CD4-positive, alpha-beta T cell (primary cell): ENCODE measurements at regions not wholly inside any gene's neighbourhood (a gene's known extent, or its start where the extent isn't known, plus 50 kb on each side); places are given as distances from the start of the nearest gene placed in this dataset.

ENCODE experiments used
- ATAC-seq: fragments of 200-7000 bp; cut with Tn5 transposase; one replicate; pipeline ENCODE4 v1.10.0; 2022; ENCODE audit warnings: mild to moderate bottlenecking; ENCODE audit not compliant: poor library complexity
- CTCF ChIA-PET: fragments of 350-600 bp; sonication (Branson Sonifier 250); formaldehyde crosslinking; loops from one replicate; lab custom pipeline; 2021; ENCODE audit warnings: antibody characterized with exemption, inconsistent platforms; lab: Charles Lee
- POLR2A ChIA-PET: fragments of 350-600 bp; sonication (Branson Sonifier 250); formaldehyde crosslinking; loops from one replicate; lab custom pipeline; 2021; ENCODE audit warnings: antibody characterized with exemption, inconsistent platforms; lab: Charles Lee
- DNase-seq, 14 experiments: peaks; one replicate each; pipeline ENCODE4 v3.0.0-alpha.2; 2013 to 2020; ENCODE audit warnings: mixed read lengths in 2 of 14
- H3K27ac ChIP-seq, 2 donors: one replicate each; pipeline versions ENCODE4 v1.5.1 to v1.7.0; 2013; ENCODE audit warnings: low read length in 2 of 2, low read depth in 1 of 2, mild to moderate bottlenecking in 1 of 2
- H3K27me3 ChIP-seq, 2 experiments: 1 replicate in 1 of 2; 2 replicates in 1 of 2; pipeline versions ENCODE4 v1.6.1 to v1.7.0; 2013; ENCODE audit warnings: low read length in 2 of 2, control low read depth in 1 of 2, mild to moderate bottlenecking in 1 of 2, moderate library complexity in 1 of 2; ENCODE audit not compliant: insufficient read depth in 2 of 2, control insufficient read depth in 1 of 2
- H3K36me3 ChIP-seq: one replicate; pipeline ENCODE4 v1.6.1; 2013; ENCODE audit warnings: low read length, control low read depth; ENCODE audit not compliant: insufficient read depth
- H3K4me1 ChIP-seq: one replicate; pipeline ENCODE4 v1.6.1; 2013; ENCODE audit warnings: low read length, control low read depth; ENCODE audit not compliant: insufficient read depth
- H3K4me3 ChIP-seq: one replicate; pipeline ENCODE4 v1.5.1; 2013; ENCODE audit warnings: mild to moderate bottlenecking, low read length, moderate library complexity
- H3K9me3 ChIP-seq, 2 experiments: 1 replicate in 1 of 2; 2 replicates in 1 of 2; pipeline versions ENCODE4 v1.6.1 to v1.7.0; 2013; ENCODE audit warnings: low read length in 2 of 2, mild to moderate bottlenecking in 2 of 2, control low read depth in 1 of 2, moderate library complexity in 1 of 2; ENCODE audit not compliant: control insufficient read depth in 1 of 2, insufficient read depth in 1 of 2
- H3K27ac Mint-ChIP-seq: one replicate; pipeline ENCODE4 v1.8.0; 2020; ENCODE audit warnings: mixed read lengths
- H3K27me3 Mint-ChIP-seq: one replicate; pipeline ENCODE4 v1.8.0; 2021; ENCODE audit warnings: mixed read lengths
- H3K36me3 Mint-ChIP-seq: one replicate; pipeline ENCODE4 v1.8.0; 2021; ENCODE audit warnings: low read depth, mixed read lengths
- H3K4me1 Mint-ChIP-seq: one replicate; pipeline ENCODE4 v1.8.0; 2021; ENCODE audit warnings: low read depth, mixed read lengths
- H3K4me3 Mint-ChIP-seq: one replicate; pipeline ENCODE4 v1.8.0; 2020; ENCODE audit warnings: mild to moderate bottlenecking, mixed read lengths
- H3K9me3 Mint-ChIP-seq: one replicate; pipeline ENCODE4 v1.8.0; 2020; ENCODE audit warnings: mixed read lengths
- intact Hi-C, 2 experiments: fragments of 100-400 bp; cut with DNase I in 1 of 2; cut with micrococcal nuclease in 1 of 2; formaldehyde crosslinking; loops; one replicate each; pipeline versions ENCODE4 v1.15.1 to v1.9.0; 2023 to 2025; cut with DNase I, micrococcal nuclease
- TF ChIP-seq, protein P1 (sequence below): fragments of 200-600 bp; IDR thresholded peaks from one replicate; pipeline ENCODE4 v1.8.0; 2022; ENCODE audit warnings: antibody characterized with exemption, mild to moderate bottlenecking

DNA sequence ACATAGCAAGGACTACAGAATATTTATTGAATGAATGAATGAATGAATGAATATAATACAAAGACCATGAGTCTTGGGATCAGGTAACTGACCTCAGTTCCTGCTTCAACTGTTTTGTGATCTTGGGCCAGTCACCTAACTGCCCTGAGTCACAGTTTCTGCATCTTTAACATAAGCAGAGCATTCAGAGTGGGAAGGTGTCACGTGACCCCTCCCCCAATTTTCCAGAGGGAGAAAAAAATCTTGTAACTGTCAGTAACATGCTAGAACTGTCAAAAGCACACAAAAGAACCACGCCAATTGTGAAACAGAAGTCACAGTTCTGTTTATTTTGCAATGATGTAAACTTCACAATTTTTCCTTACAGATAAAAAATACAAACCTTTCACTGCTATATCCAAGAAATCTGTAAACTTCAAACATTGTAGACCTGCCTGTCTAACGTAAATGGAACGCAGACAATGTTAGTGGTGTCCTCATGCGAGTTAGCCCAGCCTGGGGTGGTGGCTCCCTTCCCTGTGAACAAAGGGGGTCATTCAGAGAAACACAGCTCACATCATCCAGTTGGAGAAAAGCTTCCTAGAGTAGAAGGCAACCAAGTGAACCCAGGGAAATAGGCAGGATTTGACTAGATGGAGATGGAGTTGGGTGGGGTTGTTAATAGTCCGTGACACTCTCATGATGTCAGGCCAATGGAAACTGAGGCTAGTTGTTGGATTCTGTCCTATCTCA, 211.8 kb upstream of the ZC3H12A start:
- Mint-ChIP-seq H3K9me3 (no peaks in the 10 kb centered on the region), H3K27me3 (peaks cover 51% of the 10 kb centered on the region), H3K4me1 (no peaks in the 10 kb centered on the region), H3K36me3 (no peaks in the 10 kb centered on the region), H3K4me3 (no peak overlapping the region), H3K27ac (no peak overlapping the region)
- CTCF ChIA-PET = no interaction called here
- Histone ChIP-seq H3K36me3 (no peaks in the 10 kb centered on the region), H3K4me3 (no peak overlapping the region), H3K9me3 (peaks cover 0 to 12% of the 10 kb centered on the region in 2 experiments), H3K4me1 (no peaks in the 10 kb centered on the region), H3K27me3 (peaks cover 8 to 13% of the 10 kb centered on the region in 2 experiments), H3K27ac (no peak overlapping the region)
- no peak for ATAC-seq
- TF ChIP-seq, protein P1, sequence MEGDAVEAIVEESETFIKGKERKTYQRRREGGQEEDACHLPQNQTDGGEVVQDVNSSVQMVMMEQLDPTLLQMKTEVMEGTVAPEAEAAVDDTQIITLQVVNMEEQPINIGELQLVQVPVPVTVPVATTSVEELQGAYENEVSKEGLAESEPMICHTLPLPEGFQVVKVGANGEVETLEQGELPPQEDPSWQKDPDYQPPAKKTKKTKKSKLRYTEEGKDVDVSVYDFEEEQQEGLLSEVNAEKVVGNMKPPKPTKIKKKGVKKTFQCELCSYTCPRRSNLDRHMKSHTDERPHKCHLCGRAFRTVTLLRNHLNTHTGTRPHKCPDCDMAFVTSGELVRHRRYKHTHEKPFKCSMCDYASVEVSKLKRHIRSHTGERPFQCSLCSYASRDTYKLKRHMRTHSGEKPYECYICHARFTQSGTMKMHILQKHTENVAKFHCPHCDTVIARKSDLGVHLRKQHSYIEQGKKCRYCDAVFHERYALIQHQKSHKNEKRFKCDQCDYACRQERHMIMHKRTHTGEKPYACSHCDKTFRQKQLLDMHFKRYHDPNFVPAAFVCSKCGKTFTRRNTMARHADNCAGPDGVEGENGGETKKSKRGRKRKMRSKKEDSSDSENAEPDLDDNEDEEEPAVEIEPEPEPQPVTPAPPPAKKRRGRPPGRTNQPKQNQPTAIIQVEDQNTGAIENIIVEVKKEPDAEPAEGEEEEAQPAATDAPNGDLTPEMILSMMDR = no peak
- intact Hi-C loops = no loop called here
- DNase-seq = no peak
- POLR2A ChIA-PET = no interaction called here

- H3K27me3 Mint-ChIP-seq = peaks cover 44% of the 10 kb centered on the region
- TF ChIP-seq, protein P1 = no peak
- Histone ChIP-seq H3K36me3 (no peaks in the 10 kb centered on the region), H3K9me3 (no peaks in the 10 kb centered on the region), H3K4me3 (no peak overlapping the region), H3K4me1 (no peaks in the 10 kb centered on the region), H3K27ac (no peak overlapping the region), H3K27me3 (peaks cover 7% of the 10 kb centered on the region in 2 experiments)
- H3K4me3 Mint-ChIP-seq = no peak overlapping the region
- H3K9me3 Mint-ChIP-seq = no peaks in the 10 kb centered on the region
- H3K36me3 Mint-ChIP-seq = no peaks in the 10 kb centered on the region
- ATAC-seq (no peak), DNase-seq (no peak)
- intact Hi-C loops = no loop called here
- no peak overlapping the region for H3K27ac Mint-ChIP-seq
- ChIA-PET POLR2A (no interaction called here), CTCF (no interaction called here)
- H3K4me1 Mint-ChIP-seq = no peaks in the 10 kb centered on the region
Measured at GRCh38 chr1:37265156-37265555, 209.2 kb upstream of the ZC3H12A start.

DNA sequence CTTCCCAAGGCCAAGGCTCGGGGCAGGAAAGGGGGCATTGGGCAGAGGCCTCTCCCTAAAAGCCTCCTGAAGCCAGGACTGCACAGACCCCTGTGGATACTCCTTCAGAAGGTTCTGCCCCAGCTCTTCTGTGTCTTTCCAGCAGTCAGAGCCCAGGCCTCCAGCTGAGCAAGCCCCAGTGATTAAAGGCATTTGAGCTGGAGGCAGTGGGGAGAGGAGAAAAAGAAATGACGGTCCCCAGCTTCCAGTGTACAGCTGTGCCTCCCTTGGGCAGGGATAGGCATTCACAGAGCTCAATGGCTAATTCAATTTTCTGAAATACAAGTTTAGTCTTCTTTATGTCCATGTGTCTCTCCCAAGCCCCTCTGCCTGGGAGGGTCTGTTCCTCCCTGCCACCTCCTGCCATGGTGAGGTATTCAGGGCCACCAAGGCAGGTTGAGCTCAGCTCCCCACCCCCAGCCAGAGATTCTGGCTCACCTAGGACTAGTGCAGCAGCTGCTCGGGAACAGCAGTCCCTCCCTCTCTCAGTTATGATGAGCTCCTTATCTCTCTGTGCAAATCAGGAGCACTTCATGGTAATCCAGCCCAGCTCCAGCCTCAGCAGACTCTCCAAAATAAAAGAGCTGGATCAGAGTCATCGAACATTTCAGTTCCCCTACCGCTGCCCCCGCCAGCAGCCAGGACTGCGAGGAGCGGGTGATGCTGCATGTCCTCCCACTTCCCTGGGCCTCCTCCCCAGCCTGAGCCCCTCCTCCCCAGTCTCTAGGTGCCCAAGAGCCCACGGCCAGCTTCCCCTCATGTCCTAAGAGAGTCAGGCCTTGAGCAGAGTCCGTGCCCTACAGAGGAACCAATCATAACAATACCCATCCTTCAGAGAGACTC, 208.4 kb upstream of the ZC3H12A start:
- no peaks in the 10 kb centered on the region for H3K4me1 Mint-ChIP-seq
- no peaks in the 10 kb centered on the region for H3K36me3 Mint-ChIP-seq
- TF ChIP-seq, protein P1 = no peak
- H3K4me1 ChIP-seq = no peaks in the 10 kb centered on the region
- no peaks in the 10 kb centered on the region for H3K36me3 ChIP-seq
- H3K27me3 Mint-ChIP-seq = peaks cover 38% of the 10 kb centered on the region
- no peak overlapping the region for H3K4me3 ChIP-seq
- no peaks in the 10 kb centered on the region for H3K9me3 ChIP-seq
- no peak overlapping the region for H3K4me3 Mint-ChIP-seq
- peaks cover 2 to 7% of the 10 kb centered on the region in 2 experiments for H3K27me3 ChIP-seq
- ChIA-PET CTCF (no interaction called here), POLR2A (interaction anchor here (0.7 kb wide), 1 partner anchor 887 kb away, joined by 4 read pairs; no protein-coding TSS in a partner anchor)
- ATAC-seq (no peak), DNase-seq (no peak)
- no peak overlapping the region for H3K27ac ChIP-seq
- no peak overlapping the region for H3K27ac Mint-ChIP-seq
- intact Hi-C loops = no loop called here
- no peaks in the 10 kb centered on the region for H3K9me3 Mint-ChIP-seq
